ACC112 (cell line): ENCODE measurements at regions not wholly inside any gene's neighbourhood (a gene's known extent, or its start where the extent isn't known, plus 50 kb on each side); places are given as distances from the start of the nearest gene placed in this dataset.

Experiments
- H2AFZ ChIP-seq: fragments of 200-600 bp; sonication (generic); one replicate; pipeline ENCODE4 v1.6.0; 2017; ENCODE audit warnings: antibody characterized with exemption, low read length; ENCODE audit not compliant: unreplicated experiment
- H3K27ac ChIP-seq: fragments of 200-600 bp; sonication (generic); 2 replicates; pipeline ENCODE4 v1.5.1; 2014; ENCODE audit warnings: low read depth, mild to moderate bottlenecking, antibody characterized with exemption, low read length, moderate library complexity
- H3K27me3 ChIP-seq: fragments of 200-600 bp; sonication (generic); 2 replicates; pipeline ENCODE4 v1.6.1; 2014; ENCODE audit warnings: mild to moderate bottlenecking, antibody characterized with exemption, low read length, moderate library complexity, mixed read lengths; ENCODE audit not compliant: insufficient read depth
- H3K36me3 ChIP-seq: fragments of 200-600 bp; sonication (generic); 2 replicates; pipeline ENCODE4 v1.6.1; 2016; ENCODE audit warnings: mild to moderate bottlenecking, antibody characterized with exemption, low read length, moderate library complexity, mixed read lengths; ENCODE audit not compliant: insufficient read depth
- H3K4me1 ChIP-seq: fragments of 200-600 bp; sonication (generic); one replicate; pipeline ENCODE4 v1.6.1; 2016; ENCODE audit warnings: low read length, mixed read lengths; ENCODE audit not compliant: insufficient read depth, unreplicated experiment, control insufficient read depth
- H3K4me3 ChIP-seq: fragments of 200-600 bp; sonication (generic); 2 replicates; pipeline ENCODE4 v1.5.1; 2014; ENCODE audit warnings: mild to moderate bottlenecking, low read depth, low read length
- H3K79me2 ChIP-seq: fragments of 200-600 bp; sonication (generic); one replicate; pipeline ENCODE4 v1.6.0; 2016; ENCODE audit warnings: low read length; ENCODE audit not compliant: control insufficient read depth, unreplicated experiment, insufficient read depth

DNA sequence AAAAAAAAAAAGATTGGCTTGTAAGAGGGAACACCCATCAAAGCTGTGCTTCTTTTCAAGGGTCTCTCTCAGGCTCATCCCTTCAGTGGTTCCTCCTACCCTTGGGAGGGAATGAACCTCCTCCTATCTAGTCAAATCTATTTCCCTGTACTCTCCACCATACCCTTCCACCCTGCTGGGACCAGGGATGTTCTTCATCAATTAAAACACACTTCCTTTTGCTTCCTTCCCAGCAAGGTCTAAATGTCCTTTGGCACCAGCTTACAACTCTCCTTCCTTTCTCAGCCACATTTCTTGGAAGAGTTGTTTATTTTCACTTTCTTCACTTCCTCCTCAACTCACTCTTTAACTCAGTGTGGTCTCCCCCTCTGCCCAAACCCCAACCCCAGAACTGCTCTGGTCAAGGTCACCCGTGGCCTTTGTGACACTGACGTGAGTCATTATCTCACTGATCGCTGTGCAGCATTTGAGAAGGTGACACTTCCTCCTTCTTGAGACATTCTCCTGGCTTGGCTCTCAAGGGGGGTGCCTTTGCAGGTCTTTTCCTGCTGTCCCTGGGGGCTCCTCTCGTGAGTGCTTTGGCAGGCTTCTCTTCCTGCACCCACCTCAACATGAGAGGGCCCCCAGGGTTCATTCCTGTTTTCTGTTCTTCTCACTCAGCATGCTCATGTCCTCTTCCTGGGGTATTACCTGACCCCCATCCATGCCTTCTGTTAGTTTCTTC is 210.5 kb upstream of the TLE3 start:
- no peak overlapping the region for H2AFZ ChIP-seq
- H3K79me2 ChIP-seq: no peaks in the 10 kb centered on the region
- peaks cover 28% of the 10 kb centered on the region; the same call in 1 of the 2 replicates for H3K27me3 ChIP-seq
- H3K27ac ChIP-seq: no peak overlapping the region
- H3K36me3 ChIP-seq: no peaks in the 10 kb centered on the region
- H3K4me1 ChIP-seq: peaks cover 7% of the 10 kb centered on the region
- H3K4me3 ChIP-seq: no peak overlapping the region

DNA sequence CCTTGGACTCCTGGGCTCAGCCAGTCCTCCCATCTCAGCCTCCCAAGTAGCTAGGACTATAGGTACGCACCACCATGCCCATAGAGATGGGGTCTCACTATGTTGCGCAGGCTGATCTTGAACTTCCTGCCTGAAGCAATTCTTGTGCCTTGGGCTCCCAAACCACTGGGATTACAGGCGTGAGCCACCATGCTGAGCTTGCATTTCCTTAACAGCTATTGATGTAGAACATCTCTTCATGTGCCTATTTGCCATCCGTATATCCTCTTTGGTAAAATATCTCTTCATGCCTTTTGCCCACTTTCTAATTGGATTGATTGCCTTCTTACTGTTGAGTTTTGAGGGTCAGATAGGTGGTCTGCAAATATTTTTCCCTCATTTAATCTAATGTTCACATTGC is 208.9 kb upstream of the TLE3 start:
- Histone ChIP-seq H3K4me1 (peaks cover 7% of the 10 kb centered on the region), H3K27ac (no peak overlapping the region), H3K4me3 (no peak overlapping the region), H2AFZ (no peak overlapping the region), H3K27me3 (peaks cover 21% of the 10 kb centered on the region; the same call in 1 of the 2 replicates), H3K79me2 (no peaks in the 10 kb centered on the region), H3K36me3 (no peaks in the 10 kb centered on the region)

DNA sequence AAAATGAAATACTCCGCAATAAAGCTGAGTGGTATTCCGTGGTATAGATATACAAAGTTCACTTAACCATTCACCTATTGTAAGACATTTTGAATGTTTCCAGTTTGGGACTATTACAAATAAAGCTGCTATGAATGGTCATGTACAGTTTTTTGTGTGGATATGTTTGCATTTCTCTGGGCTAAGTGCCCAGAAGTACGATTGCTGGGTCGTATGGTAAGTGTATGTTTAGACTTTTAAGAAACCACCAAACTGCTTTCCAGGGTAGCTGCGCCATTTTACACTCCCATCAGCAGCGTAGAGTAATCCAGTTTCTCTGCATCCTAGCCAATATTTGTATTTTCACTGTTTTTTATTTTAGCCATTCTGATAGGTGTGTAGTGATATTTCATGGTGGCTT is 208.4 kb upstream of the TLE3 start:
- peaks cover 7% of the 10 kb centered on the region for H3K4me1 ChIP-seq
- H2AFZ ChIP-seq: no peak overlapping the region
- no peak overlapping the region for H3K27ac ChIP-seq
- no peaks in the 10 kb centered on the region for H3K36me3 ChIP-seq
- H3K4me3 ChIP-seq: no peak overlapping the region
- no peaks in the 10 kb centered on the region for H3K79me2 ChIP-seq
- peaks cover 18% of the 10 kb centered on the region; the same call in 1 of the 2 replicates for H3K27me3 ChIP-seq

DNA sequence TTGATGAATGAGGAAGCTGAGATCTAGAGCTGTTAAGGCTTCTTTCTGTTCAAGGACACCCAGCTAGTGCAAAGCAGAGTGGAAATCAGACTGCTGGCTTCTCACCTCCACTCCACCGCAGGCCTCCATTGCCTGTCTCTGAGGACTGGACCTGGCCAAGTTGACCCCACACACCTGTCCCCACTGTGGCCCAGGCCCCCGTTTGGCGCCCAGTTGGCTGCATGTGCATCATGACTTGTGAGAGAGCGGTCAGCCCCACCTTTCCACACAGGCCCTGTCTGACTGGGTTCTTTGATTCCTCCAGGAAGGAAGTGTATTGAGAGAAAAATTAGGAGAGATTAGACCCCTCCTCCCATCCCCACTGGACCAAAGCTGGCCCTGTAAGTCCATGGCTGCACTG is 206.3 kb upstream of the TLE3 start:
- H3K4me3 ChIP-seq: no peak overlapping the region
- H3K79me2 ChIP-seq: no peaks in the 10 kb centered on the region
- H2AFZ ChIP-seq: no peak overlapping the region
- H3K4me1 ChIP-seq: peaks cover 7% of the 10 kb centered on the region
- H3K27me3 ChIP-seq: peaks cover 10% of the 10 kb centered on the region; the same call in 1 of the 2 replicates
- no peak overlapping the region for H3K27ac ChIP-seq
- no peaks in the 10 kb centered on the region for H3K36me3 ChIP-seq

DNA sequence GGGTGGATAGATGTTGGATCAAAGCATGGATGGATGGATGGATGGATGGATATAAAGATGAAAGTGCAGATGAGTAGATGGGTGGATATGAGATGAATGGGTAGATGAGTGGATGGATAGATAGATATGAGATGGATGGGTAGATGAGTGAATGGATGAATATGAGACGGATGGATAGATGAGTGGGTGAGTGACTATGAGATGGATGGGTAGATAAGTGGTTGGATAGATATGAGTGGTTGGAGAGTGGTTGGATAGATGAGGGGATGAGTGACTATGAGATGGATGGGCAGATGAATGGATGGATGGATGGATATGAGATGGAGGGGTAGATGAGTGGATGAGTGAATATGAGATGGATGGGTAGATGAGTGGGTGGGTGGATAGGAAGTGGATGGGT is 204.6 kb upstream of the TLE3 start:
- Histone ChIP-seq H3K27me3 (no peaks in the 10 kb centered on the region), H3K27ac (no peak overlapping the region)

DNA sequence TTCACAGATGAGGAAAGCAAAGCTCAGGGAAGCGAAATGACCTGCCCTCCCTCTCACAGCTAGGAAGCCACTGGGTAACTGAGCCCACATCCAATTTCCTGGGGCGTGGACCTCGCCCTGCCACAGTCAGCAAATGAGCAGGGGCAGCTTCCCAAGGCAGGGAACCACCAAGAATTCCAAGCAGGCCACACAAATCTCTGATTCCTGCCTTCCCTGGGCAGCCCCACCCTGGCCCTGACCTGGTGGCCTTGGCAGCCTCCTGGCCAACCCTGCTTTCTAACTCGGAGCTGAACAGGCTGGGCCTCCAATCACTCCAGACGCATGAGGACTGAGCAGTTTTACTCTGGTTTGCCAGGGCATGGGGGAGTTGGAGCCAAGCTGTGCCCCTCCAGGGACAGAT is 203.7 kb upstream of the TLE3 start:
- H3K27me3 ChIP-seq: no peaks in the 10 kb centered on the region
- no peaks in the 10 kb centered on the region for H3K4me1 ChIP-seq
- no peak overlapping the region for H3K27ac ChIP-seq
- no peaks in the 10 kb centered on the region for H3K79me2 ChIP-seq
- H2AFZ ChIP-seq: no peak overlapping the region
- H3K4me3 ChIP-seq: no peak overlapping the region
- H3K36me3 ChIP-seq: no peaks in the 10 kb centered on the region

More for the DNA sequence above, 204.6 kb upstream of the TLE3 start:
- H2AFZ ChIP-seq: no peak overlapping the region
- H3K4me1 ChIP-seq: no peaks in the 10 kb centered on the region
- H3K36me3 ChIP-seq: no peaks in the 10 kb centered on the region
- no peaks in the 10 kb centered on the region for H3K79me2 ChIP-seq
- H3K4me3 ChIP-seq: no peak overlapping the region

DNA sequence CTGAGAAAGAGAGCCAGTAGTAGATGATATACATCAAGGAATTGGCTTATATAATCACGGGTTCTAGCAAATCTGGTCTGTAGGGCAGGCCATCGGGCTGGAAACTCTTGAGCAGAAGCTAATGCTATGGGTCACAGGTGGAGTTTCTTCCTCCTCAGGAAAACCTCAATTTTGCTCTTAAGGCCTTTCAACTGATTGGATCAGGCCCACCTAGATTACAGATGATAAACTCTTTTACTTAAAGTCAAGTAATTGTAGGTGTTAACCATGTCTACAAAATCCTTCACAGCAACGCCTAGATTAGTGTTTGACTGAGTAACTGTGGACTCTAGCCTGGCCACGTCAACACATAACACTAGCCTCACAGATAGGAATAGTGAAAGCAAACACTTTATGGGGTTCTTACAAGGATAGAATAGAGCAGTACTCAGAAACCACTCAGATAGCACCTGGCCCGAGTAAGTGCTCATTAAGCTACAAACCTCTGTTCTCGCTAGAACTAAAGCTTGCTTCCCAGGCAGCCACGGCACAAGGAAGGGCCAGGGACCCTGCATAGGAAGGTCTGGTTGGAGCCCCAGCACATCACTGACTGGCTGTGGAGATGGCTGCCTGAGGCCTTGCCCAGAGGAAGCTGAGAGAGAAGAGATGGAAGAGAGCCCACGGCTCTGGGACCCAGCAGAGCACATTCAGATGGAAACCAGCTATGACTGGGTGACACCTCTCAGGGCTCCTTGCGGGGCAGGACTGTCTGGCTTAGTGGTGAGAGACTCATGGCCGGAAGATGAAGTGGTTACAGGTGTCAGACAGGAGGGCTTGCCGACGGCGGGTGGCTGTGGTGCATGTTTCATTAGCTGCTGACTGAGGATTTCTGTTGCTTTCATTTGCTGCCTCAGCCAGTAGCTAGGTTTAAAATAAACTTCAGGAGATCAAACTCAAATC is 202.5 kb upstream of the TLE3 start:
- Histone ChIP-seq H3K79me2 (no peaks in the 10 kb centered on the region), H2AFZ (no peak overlapping the region), H3K27ac (no peak overlapping the region), H3K4me3 (no peak overlapping the region), H3K27me3 (no peaks in the 10 kb centered on the region), H3K36me3 (no peaks in the 10 kb centered on the region), H3K4me1 (no peaks in the 10 kb centered on the region)

DNA sequence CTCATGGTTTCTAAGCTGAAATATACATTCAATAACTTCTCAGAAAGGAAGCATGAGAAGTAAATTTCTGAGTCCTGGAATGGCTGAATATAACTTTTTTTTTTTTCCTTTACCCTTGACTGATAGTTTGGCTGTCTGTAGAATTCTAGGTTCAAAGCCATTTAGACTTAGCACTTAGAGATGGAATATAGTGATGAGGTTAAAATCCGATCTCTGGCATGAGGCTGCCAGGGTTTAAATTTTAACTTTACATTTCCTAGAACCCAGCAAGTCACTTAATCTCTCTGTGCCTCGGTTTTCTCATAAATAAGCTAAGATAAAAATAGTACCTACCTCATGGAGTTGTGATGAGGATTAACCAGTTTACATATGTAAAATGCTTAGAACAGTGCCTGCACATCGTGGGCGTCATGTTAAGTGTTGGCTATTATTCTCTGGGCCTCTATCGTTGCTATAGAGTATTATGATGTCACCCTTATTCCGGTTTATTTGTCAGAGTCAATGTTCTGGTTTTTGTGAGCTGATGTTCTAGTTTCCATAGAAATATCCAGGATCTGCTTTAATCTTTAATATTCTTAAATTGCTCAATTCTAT is 199.8 kb upstream of the TLE3 start:
- no peak overlapping the region for H3K27ac ChIP-seq
- H3K36me3 ChIP-seq: no peaks in the 10 kb centered on the region
- H3K4me3 ChIP-seq: no peak overlapping the region
- no peaks in the 10 kb centered on the region for H3K79me2 ChIP-seq
- H3K4me1 ChIP-seq: no peaks in the 10 kb centered on the region
- H2AFZ ChIP-seq: no peak overlapping the region
- no peaks in the 10 kb centered on the region for H3K27me3 ChIP-seq

DNA sequence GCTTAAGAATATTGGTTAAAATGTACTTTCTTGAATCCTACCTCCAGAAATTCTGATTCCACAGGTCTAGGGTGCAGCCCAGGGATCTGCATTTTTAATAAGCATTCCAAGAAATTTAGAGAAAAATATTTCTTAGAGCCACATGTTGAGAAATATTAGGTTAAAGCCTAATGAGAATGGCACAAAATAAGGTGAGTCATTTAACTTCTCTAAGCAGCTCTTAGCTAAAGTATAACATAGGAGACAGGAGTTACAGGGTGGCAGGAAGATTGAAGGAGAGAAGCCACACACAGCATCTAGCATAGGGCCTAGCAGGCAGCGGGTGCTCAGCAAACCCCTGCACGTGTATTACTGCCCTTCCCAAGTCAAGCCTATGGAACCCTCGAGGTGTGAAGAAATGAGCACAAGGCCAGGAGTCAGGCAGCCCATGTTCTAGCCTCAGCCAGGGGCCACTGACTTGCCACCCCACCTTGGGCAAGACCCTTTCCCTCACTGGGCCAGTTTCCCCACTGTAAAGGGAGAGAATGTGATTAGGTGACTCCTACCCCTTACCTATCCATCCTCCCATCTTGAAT is 197.1 kb upstream of the TLE3 start:
- Histone ChIP-seq H3K4me3 (no peak overlapping the region), H3K4me1 (no peaks in the 10 kb centered on the region), H3K27ac (no peak overlapping the region), H3K36me3 (no peaks in the 10 kb centered on the region), H3K79me2 (no peaks in the 10 kb centered on the region), H2AFZ (no peak overlapping the region), H3K27me3 (no peaks in the 10 kb centered on the region)

DNA sequence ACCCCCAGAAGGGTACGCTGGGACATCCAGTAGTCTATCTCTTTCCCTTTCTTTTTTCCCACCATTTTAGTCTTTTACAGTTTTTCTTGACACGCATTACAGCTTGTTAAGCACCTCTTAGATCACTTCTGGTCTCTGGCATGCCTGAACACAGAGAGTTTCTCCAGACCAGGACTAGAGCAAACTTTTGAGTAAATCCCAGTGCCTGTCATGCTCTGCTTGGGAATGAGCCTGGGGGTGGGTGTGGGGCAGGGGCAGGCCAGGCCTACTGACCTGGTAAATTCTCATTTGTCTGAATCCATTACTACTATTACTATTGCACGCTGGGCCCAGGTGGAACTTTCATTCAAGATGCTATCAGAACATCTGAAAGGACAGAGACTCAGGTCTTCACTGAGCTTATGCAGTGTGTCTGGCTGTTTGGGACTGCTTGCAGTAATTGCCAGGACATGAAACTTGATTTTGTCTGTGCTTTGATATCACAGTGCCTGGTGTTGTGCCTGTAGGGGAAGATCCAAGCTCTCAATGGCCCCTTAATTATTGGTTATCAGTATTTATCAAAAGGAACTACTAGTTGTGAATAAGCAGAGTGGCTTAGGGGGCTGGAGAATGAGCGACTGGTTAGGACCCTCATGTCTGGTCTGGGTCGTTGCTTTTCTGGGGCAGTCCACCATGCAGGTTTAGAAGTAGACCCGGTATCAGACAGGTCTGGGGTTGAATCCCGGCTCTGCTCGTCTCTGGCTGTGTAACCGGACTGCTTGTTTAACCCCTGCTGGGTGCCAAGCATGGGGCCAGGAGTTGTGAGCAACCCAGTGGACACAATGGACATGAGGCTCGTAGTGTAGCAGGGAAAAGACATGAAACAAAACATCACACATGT is 196.1 kb upstream of the TLE3 start:
- H3K4me3 ChIP-seq: no peak overlapping the region
- H3K27ac ChIP-seq: no peak overlapping the region
- H2AFZ ChIP-seq: no peak overlapping the region
- no peaks in the 10 kb centered on the region for H3K79me2 ChIP-seq
- peaks cover 3% of the 10 kb centered on the region for H3K4me1 ChIP-seq
- no peaks in the 10 kb centered on the region for H3K27me3 ChIP-seq
- H3K36me3 ChIP-seq: no peaks in the 10 kb centered on the region
